ENCODE measurements at regions not wholly inside any gene's neighbourhood (a gene's known extent, or its start where the extent isn't known, plus 50 kb on each side); places are given as distances from the start of the nearest gene placed in this dataset.
A peak's percentile ranks its signal among the peaks of the same experiment; 100 is the strongest.
"Not testable (repeated sequence)": the region's sequence is repeated elsewhere in the genome, so short reads cannot be mapped to it uniquely, and the experiment has no call there.

DNA sequence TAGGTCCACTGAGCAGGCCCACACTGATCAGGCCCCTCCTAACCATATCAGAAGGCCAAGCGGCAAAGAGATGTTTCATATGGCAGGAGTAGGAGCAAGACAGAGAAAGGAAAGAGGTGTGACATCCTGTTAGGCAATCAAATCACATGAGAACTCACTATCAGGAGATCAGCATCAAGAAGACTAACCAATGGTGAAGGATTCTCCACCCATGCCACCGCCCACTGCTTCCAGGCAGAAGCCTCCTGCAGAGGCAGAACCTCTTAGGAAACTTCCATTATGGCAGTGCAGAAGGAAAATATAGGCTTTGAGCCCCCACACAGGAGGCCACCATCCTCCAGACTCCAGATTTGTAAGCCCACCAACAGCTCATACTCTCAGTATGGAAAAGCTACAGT, 229.0 kb downstream of the CWH43 start:
- WGBS (ENCODE audit: extremely low coverage, insufficient coverage, low lambda C conversion rate): no CpG with 5 or more reads among the region's 2 CpGs
- not testable (repeated sequence) for DNase-seq

GRCh38 chr4:49216606-49217005, 230.5 kb downstream of the CWH43 start:
- H3K23ac ChIP-seq (ENCODE audit: low read length); H2BK120ac ChIP-seq (ENCODE audit: low read depth, low read length); H3K4ac ChIP-seq (ENCODE audit: low read depth, low read length); H2BK5ac ChIP-seq (ENCODE audit: low read length); H3K36me3 ChIP-seq (ENCODE audit: control insufficient read depth, insufficient read depth, low read length); H3K27me3 ChIP-seq (ENCODE audit: insufficient read depth, low read length, poor library complexity); H3K4me3 ChIP-seq (ENCODE audit: low read length); H4K5ac ChIP-seq (ENCODE audit: low read length); H3K9ac ChIP-seq (ENCODE audit: low read length); H3K4me2 ChIP-seq (ENCODE audit: low read length); H2AK5ac ChIP-seq (ENCODE audit: low read length); H3K79me1 ChIP-seq (ENCODE audit: low read length); H3K18ac ChIP-seq (ENCODE audit: low read length); H3K79me2 ChIP-seq (ENCODE audit: control insufficient read depth, insufficient read depth, low read length); H4K8ac ChIP-seq (ENCODE audit: low read depth, low read length); H2BK15ac ChIP-seq (replicated peaks; ENCODE audit: low read depth); H3K56ac ChIP-seq (ENCODE audit: low read length); DNase-seq; H3K27ac ChIP-seq (ENCODE audit: low read depth, low read length); H3K4me1 ChIP-seq (ENCODE audit: control insufficient read depth, low read depth, low read length): not testable (repeated sequence)
- WGBS (ENCODE audit: extremely low coverage, insufficient coverage, low lambda C conversion rate): no CpG with 5 or more reads among the region's 3 CpGs

More for the DNA sequence above, 229.0 kb downstream of the CWH43 start:
- H2AK5ac ChIP-seq (ENCODE audit: low read length); H3K4me2 ChIP-seq (ENCODE audit: low read length); H3K9ac ChIP-seq (ENCODE audit: low read length); H3K18ac ChIP-seq (ENCODE audit: low read length); H4K5ac ChIP-seq (ENCODE audit: low read length); H3K4ac ChIP-seq (ENCODE audit: low read depth, low read length); H4K8ac ChIP-seq (ENCODE audit: low read depth, low read length); H3K79me2 ChIP-seq (ENCODE audit: control insufficient read depth, insufficient read depth, low read length); H3K4me1 ChIP-seq (ENCODE audit: control insufficient read depth, low read depth, low read length); H3K36me3 ChIP-seq (ENCODE audit: control insufficient read depth, insufficient read depth, low read length); H3K27ac ChIP-seq (ENCODE audit: low read depth, low read length); H3K23ac ChIP-seq (ENCODE audit: low read length); H3K56ac ChIP-seq (ENCODE audit: low read length); H3K79me1 ChIP-seq (ENCODE audit: low read length); H3K27me3 ChIP-seq (ENCODE audit: insufficient read depth, low read length, poor library complexity); H2BK120ac ChIP-seq (ENCODE audit: low read depth, low read length); H2BK15ac ChIP-seq (replicated peaks; ENCODE audit: low read depth); H3K4me3 ChIP-seq (ENCODE audit: low read length); H2BK5ac ChIP-seq (ENCODE audit: low read length): not testable (repeated sequence)

- no peak for DNase-seq
- H3K23ac ChIP-seq (ENCODE audit: low read length): no peak overlapping the region
- H3K4me1 ChIP-seq (ENCODE audit: control insufficient read depth, low read depth, low read length): no peaks in the 10 kb centered on the region
- no peak overlapping the region for H3K56ac ChIP-seq (ENCODE audit: low read length)
- no peak overlapping the region for H3K4ac ChIP-seq (ENCODE audit: low read depth, low read length)
- H2BK5ac ChIP-seq (ENCODE audit: low read length): no peak overlapping the region
- no peak overlapping the region for H3K27ac ChIP-seq (ENCODE audit: low read depth, low read length)
- H2BK120ac ChIP-seq (ENCODE audit: low read depth, low read length): no peak overlapping the region
- no peak overlapping the region for H4K8ac ChIP-seq (ENCODE audit: low read depth, low read length)
- no peaks in the 10 kb centered on the region for H3K27me3 ChIP-seq (ENCODE audit: insufficient read depth, low read length, poor library complexity)
- no peaks in the 10 kb centered on the region for H3K79me2 ChIP-seq (ENCODE audit: control insufficient read depth, insufficient read depth, low read length)
- H4K5ac ChIP-seq (ENCODE audit: low read length): no peak overlapping the region
- H3K4me2 ChIP-seq (ENCODE audit: low read length): no peak overlapping the region
- H3K36me3 ChIP-seq (ENCODE audit: control insufficient read depth, insufficient read depth, low read length): no peaks in the 10 kb centered on the region
- no peak overlapping the region for H2AK5ac ChIP-seq (ENCODE audit: low read length)
- H3K18ac ChIP-seq (ENCODE audit: low read length): no peak overlapping the region
- no peaks in the 10 kb centered on the region for H3K79me1 ChIP-seq (ENCODE audit: low read length)
- H2BK15ac ChIP-seq (replicated peaks; ENCODE audit: low read depth): no peak overlapping the region
- H3K9ac ChIP-seq (ENCODE audit: low read length): no peak overlapping the region
- no peak overlapping the region for H3K4me3 ChIP-seq (ENCODE audit: low read length)
These were observed 231.4 kb downstream of the CWH43 start for GRCh38 chr4:49217492-49217891.

GRCh38 chr4:49218094-49218493, 232.0 kb downstream of the CWH43 start:
- H3K79me2 ChIP-seq (ENCODE audit: control insufficient read depth, insufficient read depth, low read length); H2BK15ac ChIP-seq (replicated peaks; ENCODE audit: low read depth); H3K4ac ChIP-seq (ENCODE audit: low read depth, low read length); H3K9ac ChIP-seq (ENCODE audit: low read length); H3K23ac ChIP-seq (ENCODE audit: low read length); H3K18ac ChIP-seq (ENCODE audit: low read length); H2AK5ac ChIP-seq (ENCODE audit: low read length); H3K36me3 ChIP-seq (ENCODE audit: control insufficient read depth, insufficient read depth, low read length); DNase-seq; H2BK5ac ChIP-seq (ENCODE audit: low read length); H2BK120ac ChIP-seq (ENCODE audit: low read depth, low read length); H4K8ac ChIP-seq (ENCODE audit: low read depth, low read length); H3K56ac ChIP-seq (ENCODE audit: low read length); H4K5ac ChIP-seq (ENCODE audit: low read length); H3K4me1 ChIP-seq (ENCODE audit: control insufficient read depth, low read depth, low read length); H3K27me3 ChIP-seq (ENCODE audit: insufficient read depth, low read length, poor library complexity); H3K4me3 ChIP-seq (ENCODE audit: low read length); H3K4me2 ChIP-seq (ENCODE audit: low read length); H3K27ac ChIP-seq (ENCODE audit: low read depth, low read length); H3K79me1 ChIP-seq (ENCODE audit: low read length): not testable (repeated sequence)
- WGBS (ENCODE audit: extremely low coverage, insufficient coverage, low lambda C conversion rate): no CpG with 5 or more reads among the region's 3 CpGs

DNA sequence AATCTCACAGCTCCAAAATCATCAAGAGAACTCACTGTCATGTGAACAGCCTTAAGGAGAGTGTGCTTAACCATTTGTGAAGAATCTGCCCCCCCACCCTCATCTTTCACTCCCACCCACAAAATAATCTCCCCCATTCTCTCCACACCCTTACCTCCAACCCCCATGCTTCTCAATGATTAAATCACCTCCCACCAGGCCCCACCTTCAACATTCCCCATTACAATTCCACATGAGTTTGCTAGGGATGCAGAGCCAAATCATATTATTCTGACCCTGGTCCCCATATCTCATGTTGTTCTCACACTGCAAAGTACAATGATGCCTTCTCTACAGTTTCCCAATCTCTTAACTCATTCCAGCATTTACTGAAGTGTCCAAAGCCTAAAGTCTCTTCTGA, 232.9 kb downstream of the CWH43 start:
- H3K23ac ChIP-seq (ENCODE audit: low read length); H3K4me3 ChIP-seq (ENCODE audit: low read length); H2AK5ac ChIP-seq (ENCODE audit: low read length); H2BK120ac ChIP-seq (ENCODE audit: low read depth, low read length); H3K79me2 ChIP-seq (ENCODE audit: control insufficient read depth, insufficient read depth, low read length); H3K79me1 ChIP-seq (ENCODE audit: low read length); H3K9ac ChIP-seq (ENCODE audit: low read length); DNase-seq; H2BK15ac ChIP-seq (replicated peaks; ENCODE audit: low read depth); H4K5ac ChIP-seq (ENCODE audit: low read length); H2BK5ac ChIP-seq (ENCODE audit: low read length); H3K27ac ChIP-seq (ENCODE audit: low read depth, low read length); H3K4me1 ChIP-seq (ENCODE audit: control insufficient read depth, low read depth, low read length); H3K27me3 ChIP-seq (ENCODE audit: insufficient read depth, low read length, poor library complexity); H3K4me2 ChIP-seq (ENCODE audit: low read length); H3K4ac ChIP-seq (ENCODE audit: low read depth, low read length); H3K56ac ChIP-seq (ENCODE audit: low read length); H3K36me3 ChIP-seq (ENCODE audit: control insufficient read depth, insufficient read depth, low read length); H4K8ac ChIP-seq (ENCODE audit: low read depth, low read length); H3K18ac ChIP-seq (ENCODE audit: low read length): not testable (repeated sequence)

GRCh38 chr4:49219489-49220225, 233.6 kb downstream of the CWH43 start:
- not testable (repeated sequence) for DNase-seq; H3K56ac ChIP-seq (ENCODE audit: low read length); H2AK5ac ChIP-seq (ENCODE audit: low read length); H3K79me2 ChIP-seq (ENCODE audit: control insufficient read depth, insufficient read depth, low read length); H3K18ac ChIP-seq (ENCODE audit: low read length); H3K23ac ChIP-seq (ENCODE audit: low read length); H3K27me3 ChIP-seq (ENCODE audit: insufficient read depth, low read length, poor library complexity); H4K5ac ChIP-seq (ENCODE audit: low read length); H2BK120ac ChIP-seq (ENCODE audit: low read depth, low read length); H3K4me2 ChIP-seq (ENCODE audit: low read length); H4K8ac ChIP-seq (ENCODE audit: low read depth, low read length); H3K27ac ChIP-seq (ENCODE audit: low read depth, low read length); H3K79me1 ChIP-seq (ENCODE audit: low read length); H3K36me3 ChIP-seq (ENCODE audit: control insufficient read depth, insufficient read depth, low read length); H2BK15ac ChIP-seq (replicated peaks; ENCODE audit: low read depth); H2BK5ac ChIP-seq (ENCODE audit: low read length); H3K9ac ChIP-seq (ENCODE audit: low read length); H3K4me1 ChIP-seq (ENCODE audit: control insufficient read depth, low read depth, low read length); H3K4ac ChIP-seq (ENCODE audit: low read depth, low read length)
- peak overlapping the region; percentile 38 for H3K4me3 ChIP-seq (ENCODE audit: low read length)
- WGBS (ENCODE audit: extremely low coverage, insufficient coverage, low lambda C conversion rate): no CpG with 5 or more reads among the region's 4 CpGs
